Stomach smooth muscle (tissue), 2 donors: ENCODE measurements at regions not wholly inside any gene's neighbourhood (a gene's known extent, or its start where the extent isn't known, plus 50 kb on each side); places are given as distances from the start of the nearest gene placed in this dataset.

Experiments
- H3K27ac ChIP-seq: one replicate; pipeline ENCODE4 v1.7.0; 2013; ENCODE audit warnings: mild to moderate bottlenecking, low read length, inconsistent platforms
- H3K27me3 ChIP-seq, 2 donors: one replicate each; pipeline ENCODE4 v1.7.0; 2013; ENCODE audit warnings: low read length in 2 of 2; ENCODE audit not compliant: insufficient read depth in 2 of 2, control insufficient read depth in 1 of 2
- H3K36me3 ChIP-seq, 2 donors: one replicate each; pipeline ENCODE4 v1.7.0; 2013; ENCODE audit warnings: low read length in 2 of 2; ENCODE audit not compliant: control insufficient read depth in 2 of 2, insufficient read depth in 2 of 2
- H3K4me1 ChIP-seq: one replicate; pipeline ENCODE4 v1.7.0; 2013; ENCODE audit warnings: low read length; ENCODE audit not compliant: control insufficient read depth, insufficient read depth
- H3K4me3 ChIP-seq, 2 donors: one replicate each; pipeline ENCODE4 v1.7.0; 2013; ENCODE audit warnings: low read length in 2 of 2
- H3K9ac ChIP-seq, 2 donors: one replicate each; pipeline ENCODE4 v1.7.0; 2013; ENCODE audit warnings: low read length in 2 of 2, mild to moderate bottlenecking in 1 of 2
- H3K9me3 ChIP-seq, 2 donors: one replicate each; pipeline ENCODE4 v1.7.0; 2013; ENCODE audit warnings: low read length in 2 of 2; ENCODE audit not compliant: control insufficient read depth in 2 of 2
- donor health status: healthy.
- donor health status: Pancreatic carcinoma.

GRCh38 chr4:173696551-173696950 lies 166.5 kb upstream of the HAND2 start:
- H3K36me3 ChIP-seq: no peaks in the 10 kb centered on the region
- H3K27me3 ChIP-seq: no peaks in the 10 kb centered on the region
- no peak overlapping the region for H3K9ac ChIP-seq
- no peaks in the 10 kb centered on the region for H3K4me1 ChIP-seq
- H3K4me3 ChIP-seq: no peak overlapping the region
- H3K9me3 ChIP-seq: peaks cover 0 to 1% of the 10 kb centered on the region in 2 donors
- H3K27ac ChIP-seq: no peak overlapping the region

DNA sequence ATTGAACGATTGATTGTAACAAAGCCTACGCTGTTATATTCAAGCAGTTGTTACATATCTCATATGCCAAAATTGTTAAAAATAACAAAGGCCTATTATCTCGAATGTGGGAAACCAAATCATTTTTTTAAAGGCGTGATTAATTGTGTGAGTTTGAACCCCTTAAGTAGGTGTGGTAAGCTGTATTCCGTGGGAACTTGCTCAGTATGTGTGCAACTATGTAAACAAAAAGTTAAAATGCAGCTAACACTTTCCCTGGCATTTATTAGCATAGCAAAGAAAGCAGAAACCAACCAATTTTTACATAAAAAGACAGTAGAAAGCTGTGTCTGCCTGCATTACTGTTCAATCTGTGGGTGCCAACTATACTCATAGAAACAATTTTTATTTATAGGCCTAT lies 166.0 kb upstream of the HAND2 start:
- Histone ChIP-seq H3K27me3 (no peaks in the 10 kb centered on the region), H3K4me1 (no peaks in the 10 kb centered on the region), H3K36me3 (no peaks in the 10 kb centered on the region), H3K4me3 (no peak overlapping the region), H3K9ac (no peak overlapping the region), H3K9me3 (peaks cover 0 to 1% of the 10 kb centered on the region in 2 donors), H3K27ac (no peak overlapping the region)

DNA sequence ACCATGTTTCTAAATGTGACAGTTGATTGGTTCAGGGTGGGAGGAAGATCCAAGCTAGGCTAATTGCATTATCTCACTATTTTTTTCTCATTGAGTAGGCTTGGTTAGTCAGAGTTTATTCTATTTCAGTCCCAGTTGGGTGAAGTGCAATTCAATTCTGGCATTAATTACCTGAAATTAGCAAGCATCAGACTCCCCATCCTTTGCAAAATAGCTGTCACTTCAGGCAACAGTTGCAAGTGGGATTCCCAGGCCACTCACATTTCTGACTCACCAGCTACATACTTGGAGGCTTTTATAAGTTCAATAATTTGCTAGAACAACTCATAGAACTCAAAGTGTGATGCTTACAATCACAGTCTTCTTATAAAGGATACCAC lies 155.8 kb upstream of the HAND2 start:
- H3K4me1 ChIP-seq: peaks cover 7% of the 10 kb centered on the region
- no peaks in the 10 kb centered on the region for H3K36me3 ChIP-seq
- H3K9me3 ChIP-seq: no peaks in the 10 kb centered on the region
- H3K9ac ChIP-seq: no peak overlapping the region
- no peak overlapping the region for H3K27ac ChIP-seq
- H3K27me3 ChIP-seq: no peaks in the 10 kb centered on the region
- no peak overlapping the region for H3K4me3 ChIP-seq

- Histone ChIP-seq H3K9ac (no peak overlapping the region), H3K4me3 (no peak overlapping the region), H3K27ac (no peak overlapping the region), H3K36me3 (no peaks in the 10 kb centered on the region), H3K27me3 (no peaks in the 10 kb centered on the region), H3K9me3 (no peaks in the 10 kb centered on the region), H3K4me1 (peaks cover 7% of the 10 kb centered on the region)
Observed at GRCh38 chr4:173685165-173685830, 155.3 kb upstream of the HAND2 start.

DNA sequence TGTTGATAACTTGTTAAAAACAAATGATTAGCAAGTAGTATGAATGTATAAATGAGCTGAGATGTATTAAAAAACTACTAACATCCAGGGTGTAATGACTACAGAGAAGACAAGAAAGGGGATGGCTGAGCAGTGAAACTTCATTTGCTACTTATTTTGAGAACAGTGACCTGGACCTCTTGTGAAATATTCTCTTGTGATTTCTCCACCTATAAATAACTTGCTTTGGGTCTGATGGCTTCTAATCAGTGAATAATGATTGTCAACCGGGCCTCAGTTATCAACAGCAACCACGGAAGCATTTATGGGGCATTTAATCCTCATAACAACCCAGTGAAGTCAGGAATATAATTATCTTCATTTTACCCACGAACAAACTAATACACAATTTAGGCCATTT lies 154.2 kb upstream of the HAND2 start:
- Histone ChIP-seq H3K9ac (no peak overlapping the region), H3K9me3 (no peaks in the 10 kb centered on the region), H3K4me3 (no peak overlapping the region), H3K36me3 (no peaks in the 10 kb centered on the region), H3K27ac (no peak overlapping the region), H3K27me3 (no peaks in the 10 kb centered on the region), H3K4me1 (peaks cover 7% of the 10 kb centered on the region)

GRCh38 chr4:173682609-173683008 lies 152.6 kb upstream of the HAND2 start:
- no peaks in the 10 kb centered on the region for H3K36me3 ChIP-seq
- H3K4me1 ChIP-seq: peaks cover 7% of the 10 kb centered on the region
- no peaks in the 10 kb centered on the region for H3K27me3 ChIP-seq
- H3K27ac ChIP-seq: no peak overlapping the region
- no peak overlapping the region for H3K9ac ChIP-seq
- H3K4me3 ChIP-seq: no peak overlapping the region
- no peaks in the 10 kb centered on the region for H3K9me3 ChIP-seq

DNA sequence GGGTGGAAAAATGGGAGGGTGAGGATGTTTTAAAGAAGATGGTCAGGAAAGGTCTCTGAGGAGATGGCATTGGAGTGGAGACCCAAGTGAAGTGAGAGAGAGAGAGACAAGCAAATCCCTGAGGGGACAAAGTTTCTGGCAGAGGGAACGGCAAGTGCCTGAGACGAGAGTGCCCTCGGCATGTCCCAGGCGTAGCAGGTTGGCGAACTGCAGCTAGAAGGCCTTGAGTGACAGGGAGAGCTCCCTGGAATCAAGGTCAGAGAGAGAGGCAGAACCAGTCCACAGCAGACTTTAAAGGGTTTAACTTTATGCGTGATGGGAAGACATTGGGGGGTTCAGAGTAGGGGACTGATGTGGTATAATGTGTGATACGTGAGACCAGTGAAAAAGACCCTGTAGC lies 150.2 kb upstream of the HAND2 start:
- Histone ChIP-seq H3K4me3 (no peak overlapping the region), H3K9ac (no peak overlapping the region), H3K27me3 (no peaks in the 10 kb centered on the region), H3K27ac (no peak overlapping the region), H3K9me3 (no peaks in the 10 kb centered on the region), H3K4me1 (peaks cover 3% of the 10 kb centered on the region), H3K36me3 (no peaks in the 10 kb centered on the region)

- Histone ChIP-seq H3K9me3 (no peaks in the 10 kb centered on the region), H3K4me3 (no peak overlapping the region), H3K4me1 (no peaks in the 10 kb centered on the region), H3K36me3 (no peaks in the 10 kb centered on the region), H3K27ac (no peak overlapping the region), H3K9ac (no peak overlapping the region), H3K27me3 (no peaks in the 10 kb centered on the region)
Observed at GRCh38 chr4:173675446-173675845, 145.4 kb upstream of the HAND2 start.

GRCh38 chr4:173669460-173670179 lies 139.6 kb upstream of the HAND2 start:
- H3K9ac ChIP-seq: no peak overlapping the region
- no peak overlapping the region for H3K27ac ChIP-seq
- H3K4me1 ChIP-seq: no peaks in the 10 kb centered on the region
- no peak overlapping the region for H3K4me3 ChIP-seq
- H3K27me3 ChIP-seq: no peaks in the 10 kb centered on the region
- H3K36me3 ChIP-seq: no peaks in the 10 kb centered on the region
- H3K9me3 ChIP-seq: no peaks in the 10 kb centered on the region

GRCh38 chr4:173661001-173661400 lies 131.0 kb upstream of the HAND2 start:
- Histone ChIP-seq H3K36me3 (no peaks in the 10 kb centered on the region), H3K27ac (no peak overlapping the region), H3K27me3 (no peaks in the 10 kb centered on the region), H3K4me3 (no peak overlapping the region), H3K9me3 (peaks cover 0 to 4% of the 10 kb centered on the region in 2 donors), H3K4me1 (no peaks in the 10 kb centered on the region), H3K9ac (no peak overlapping the region)

DNA sequence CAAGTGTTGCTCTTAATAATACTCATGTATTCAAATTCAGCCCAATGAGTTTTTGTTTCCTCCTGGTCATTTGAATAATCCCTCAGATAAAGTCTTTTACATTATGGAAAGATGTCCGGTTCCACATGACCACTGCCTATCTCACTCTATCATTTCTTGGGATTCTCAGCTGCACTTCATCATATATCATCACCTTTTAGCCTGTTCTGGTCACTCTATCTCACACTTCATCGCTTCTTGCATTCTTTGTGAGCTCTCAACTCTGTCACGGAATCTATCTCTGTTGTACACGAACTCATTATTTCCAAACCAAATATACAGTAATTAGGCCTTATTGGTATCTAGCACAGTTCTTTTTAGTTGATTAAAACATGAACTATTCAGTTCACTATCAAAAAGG lies 126.9 kb upstream of the HAND2 start:
- H3K9ac ChIP-seq: no peak overlapping the region
- H3K36me3 ChIP-seq: no peaks in the 10 kb centered on the region
- H3K4me1 ChIP-seq: peaks cover 3% of the 10 kb centered on the region
- H3K27me3 ChIP-seq: no peaks in the 10 kb centered on the region
- no peak overlapping the region for H3K27ac ChIP-seq
- no peak overlapping the region for H3K4me3 ChIP-seq
- H3K9me3 ChIP-seq: peaks cover 0 to 4% of the 10 kb centered on the region in 2 donors
